Ovary (tissue), 7 donors: ENCODE measurements at regions not wholly inside any gene's neighbourhood (a gene's known extent, or its start where the extent isn't known, plus 50 kb on each side); places are given as distances from the start of the nearest gene placed in this dataset.

ENCODE experiments used
- DNase-seq, 5 donors: peaks; one replicate each; pipeline ENCODE4 v3.0.0-alpha.2; 2019 to 2020
- H3K27ac ChIP-seq, 2 donors: fragments of 200-600 bp; one replicate each; pipeline versions ENCODE4 v1.5.1 to v1.8.0; 2019 to 2022
- H3K27me3 ChIP-seq: fragments of 200-600 bp; one replicate; pipeline ENCODE4 v1.8.0; 2022
- H3K36me3 ChIP-seq: fragments of 200-600 bp; sonication (generic); one replicate; pipeline ENCODE4 v1.5.1; 2019
- H3K4me1 ChIP-seq: one replicate; pipeline ENCODE4 v1.8.1; 2013; ENCODE audit warnings: mild to moderate bottlenecking, moderate library complexity; ENCODE audit not compliant: insufficient read depth
- H3K4me3 ChIP-seq: fragments of 200-600 bp; sonication (generic); one replicate; pipeline ENCODE4 v1.5.1; 2017
- H3K9me3 ChIP-seq, 2 donors: fragments of 200-600 bp in 1 of 2; sonication (generic) in 1 of 2; one replicate each; pipeline versions ENCODE4 v1.5.1 to v1.8.1; 2013 to 2019; ENCODE audit warnings: mild to moderate bottlenecking in 1 of 2, moderate library complexity in 1 of 2
- CTCF ChIP-seq, 3 donors: fragments of 450-650 bp in 2 of 3; fragments of 200-600 bp in 1 of 3; IDR thresholded peaks; one replicate each; pipeline versions ENCODE4 v1.5.1 to v1.8.0; 2016 to 2022; ENCODE audit warnings: antibody characterized with exemption in 3 of 3, mild to moderate bottlenecking in 1 of 3
- EP300 ChIP-seq: sonication (generic); formaldehyde crosslinking; IDR thresholded peaks from one replicate; pipeline ENCODE4 v1.6.1; 2017; ENCODE audit warnings: antibody characterized with exemption
- POLR2A ChIP-seq: fragments of 450-650 bp; IDR thresholded peaks from one replicate; pipeline ENCODE4 v1.6.1; 2017; ENCODE audit warnings: antibody characterized with exemption, mild to moderate bottlenecking, moderate library complexity
- WGBS, 3 donors: extraction: QIAGEN DNeasy Blood & Tissue Kit in 1 of 3; methylation state at CpG; one replicate each; pipeline versions ENCODE4 v1.1.5 to v1.1.7; 2013 to 2017; 5-methylcytosine and 5-hydroxymethylcytosine counted together
- intact Hi-C, 4 donors: fragments of 100-400 bp; cut with DNase I; formaldehyde crosslinking; loops; one replicate each; pipeline versions ENCODE4 v1.11.0 to v1.15.1; 2022 to 2023
- donor health status: DM: no; HTN: no; CAD: no; lungs with moderate emphysema.
- donor health status: DM: no; HTN: no; CAD: no.
- donor health status: Bipolar disorder and iron deficiency.
- donor health status: DM: no; HTN: no; CAD: no.
- donor health status: DM: yes; HTN: yes; CAD: no.

GRCh38 chr5:164577742-164578141 lies 1072.3 kb downstream of the MAT2B start:
- WGBS, 3 donors = 31 to 54% (median 35%) methylated on average over 2 of the region's 2 CpGs
- DNase-seq = no peak
- no peaks in the 10 kb centered on the region for H3K36me3 ChIP-seq
- no peaks in the 10 kb centered on the region for H3K4me1 ChIP-seq
- H3K4me3 ChIP-seq = no peak overlapping the region
- no peaks in the 10 kb centered on the region for H3K9me3 ChIP-seq
- no peaks in the 10 kb centered on the region for H3K27me3 ChIP-seq
- intact Hi-C loops = no loop called here
- no peak overlapping the region for H3K27ac ChIP-seq
- TF ChIP-seq EP300 (no peak), CTCF (IDR thresholded peaks at IDR 0.05) (no peak), POLR2A (no peak)

DNA sequence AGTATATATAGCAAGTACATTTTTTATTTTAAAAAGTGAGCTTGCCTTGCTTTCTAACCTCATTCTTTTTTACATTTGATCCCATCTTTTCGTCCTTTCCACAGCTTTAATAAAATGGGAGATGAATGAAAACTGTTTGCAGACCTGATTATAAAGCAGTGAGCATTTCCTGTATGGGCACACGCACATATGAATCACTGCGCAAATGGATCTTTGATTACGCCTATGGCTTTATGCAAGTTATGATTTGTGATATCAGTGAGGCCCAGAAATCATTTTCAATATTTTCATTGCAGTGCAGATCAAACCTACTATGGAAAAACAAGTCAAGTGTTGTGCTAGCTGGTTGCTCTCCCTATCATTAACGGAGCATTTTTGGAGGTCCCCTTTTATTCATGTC lies 1073.0 kb downstream of the MAT2B start:
- Histone ChIP-seq H3K27me3 (no peaks in the 10 kb centered on the region), H3K4me1 (no peaks in the 10 kb centered on the region), H3K27ac (no peak overlapping the region), H3K9me3 (no peaks in the 10 kb centered on the region), H3K4me3 (no peak overlapping the region), H3K36me3 (no peaks in the 10 kb centered on the region)
- no peak for DNase-seq
- 85 to 89% (median 87%) methylated on average over 5 of the region's 5 CpGs for WGBS, 3 donors
- TF ChIP-seq CTCF (IDR thresholded peaks at IDR 0.05) = no peak
- TF ChIP-seq POLR2A = no peak
- TF ChIP-seq EP300 = no peak
- intact Hi-C loops = no loop called here

- no peaks in the 10 kb centered on the region for H3K9me3 ChIP-seq
- no peak overlapping the region for H3K27ac ChIP-seq
- no peaks in the 10 kb centered on the region for H3K27me3 ChIP-seq
- H3K36me3 ChIP-seq = no peaks in the 10 kb centered on the region
- no peak overlapping the region for H3K4me3 ChIP-seq
- 28 to 65% (median 40%) methylated on average over 2 of the region's 2 CpGs for WGBS, 3 donors
- no peaks in the 10 kb centered on the region for H3K4me1 ChIP-seq
- no peak for TF ChIP-seq CTCF (IDR thresholded peaks at IDR 0.05)
- TF ChIP-seq EP300 = no peak
- no peak for TF ChIP-seq POLR2A
- intact Hi-C loops = no loop called here
- no peak for DNase-seq
Measured at GRCh38 chr5:164578911-164579310, 1073.5 kb downstream of the MAT2B start.

DNA sequence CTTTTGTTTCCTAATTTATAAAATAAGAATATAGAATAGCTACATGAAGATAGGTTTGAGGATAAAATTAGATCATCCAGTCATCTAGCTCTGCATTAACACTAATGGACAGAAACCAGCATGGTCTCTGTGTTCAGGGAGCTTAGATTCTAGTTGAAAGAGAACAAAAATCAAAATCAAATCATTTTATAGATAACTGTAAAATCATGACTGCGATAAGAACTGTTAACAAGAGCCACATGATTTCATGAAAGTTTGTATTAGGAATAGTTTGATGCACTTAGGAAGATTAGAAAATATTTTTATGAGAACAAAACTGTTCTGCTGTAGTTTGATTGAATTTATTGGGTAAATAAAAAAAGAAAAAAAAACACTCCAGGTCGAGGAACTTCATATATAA lies 1074.7 kb downstream of the MAT2B start:
- Histone ChIP-seq H3K27ac (no peak overlapping the region), H3K4me3 (no peak overlapping the region), H3K9me3 (no peaks in the 10 kb centered on the region), H3K4me1 (no peaks in the 10 kb centered on the region), H3K27me3 (no peaks in the 10 kb centered on the region), H3K36me3 (no peaks in the 10 kb centered on the region)
- intact Hi-C loops = no loop called here
- WGBS, 3 donors = 66 to 78% (median 67%) methylated on average over 2 of the region's 2 CpGs
- no peak for TF ChIP-seq POLR2A
- TF ChIP-seq EP300 = no peak
- no peak for TF ChIP-seq CTCF (IDR thresholded peaks at IDR 0.05)
- DNase-seq = no peak

- Histone ChIP-seq H3K27ac (no peak overlapping the region), H3K9me3 (no peaks in the 10 kb centered on the region), H3K36me3 (no peaks in the 10 kb centered on the region), H3K27me3 (no peaks in the 10 kb centered on the region), H3K4me1 (no peaks in the 10 kb centered on the region), H3K4me3 (no peak overlapping the region)
- intact Hi-C loops = no loop called here
- no peak for DNase-seq
- no peak for TF ChIP-seq POLR2A
- WGBS, 3 donors = 75 to 78% (median 76%) methylated on average over 2 of the region's 2 CpGs
Measured at GRCh38 chr5:164581889-164582288, 1076.5 kb downstream of the MAT2B start.
